Frontal cortex (tissue), 3 donors: ENCODE measurements at regions not wholly inside any gene's neighbourhood (a gene's known extent, or its start where the extent isn't known, plus 50 kb on each side); places are given as distances from the start of the nearest gene placed in this dataset.

Source experiments
- DNase-seq, 2 donors: peaks; one replicate each; pipeline ENCODE4 v3.0.0; 2012; ENCODE audit warnings: low spot score in 2 of 2
- FAIRE-seq: peaks from 2 replicates; lab custom pipeline; 2012; peaks lifted over from hg19 to GRCh38; lab: Jason Lieb, UNC
- donor health status: control.
- donor health status: control.
- donor health status: control.

- no peak for FAIRE-seq
- DNase-seq = no peak
Measured at GRCh38 chr11:130635937-130636630, 187.6 kb downstream of the ADAMTS15 start.

GRCh38 chr11:130636722-130637464 is 188.4 kb downstream of the ADAMTS15 start:
- no peak for DNase-seq
- FAIRE-seq = no peak

- no peak for DNase-seq
- FAIRE-seq = no peak
Measured at GRCh38 chr11:130637566-130637965, 189.1 kb downstream of the ADAMTS15 start.

GRCh38 chr11:130638033-130638432 is 189.6 kb downstream of the ADAMTS15 start:
- no peak for DNase-seq
- FAIRE-seq = no peak

GRCh38 chr11:130638624-130639023 is 190.2 kb downstream of the ADAMTS15 start:
- no peak for FAIRE-seq
- DNase-seq = no peak

GRCh38 chr11:130639369-130639768 is 190.9 kb downstream of the ADAMTS15 start:
- FAIRE-seq = no peak
- no peak for DNase-seq

GRCh38 chr11:130640526-130640925 is 192.1 kb downstream of the ADAMTS15 start:
- DNase-seq (no peak), FAIRE-seq (no peak)

- FAIRE-seq = no peak
- DNase-seq = no peak
Measured at GRCh38 chr11:130641876-130642275, 193.4 kb downstream of the ADAMTS15 start.

- FAIRE-seq = no peak
- no peak for DNase-seq
Measured at GRCh38 chr11:130642994-130643393, 194.5 kb downstream of the ADAMTS15 start.

- FAIRE-seq (no peak), DNase-seq (no peak)
Measured at GRCh38 chr11:130644187-130644586, 195.7 kb downstream of the ADAMTS15 start.

- DNase-seq (no peak), FAIRE-seq (no peak)
Measured at GRCh38 chr11:130645164-130645842, 196.9 kb downstream of the ADAMTS15 start.

GRCh38 chr11:130645843-130646197 is 197.4 kb downstream of the ADAMTS15 start:
- FAIRE-seq = no peak

GRCh38 chr11:130646881-130647280 is 198.4 kb downstream of the ADAMTS15 start:
- FAIRE-seq (no peak), DNase-seq (no peak)

More at GRCh38 chr11:130645843-130646197, 197.4 kb downstream of the ADAMTS15 start:
- DNase-seq = no peak

GRCh38 chr11:130647371-130647770 is 198.9 kb downstream of the ADAMTS15 start:
- FAIRE-seq (no peak), DNase-seq (no peak)

GRCh38 chr11:130649801-130650200 is 201.4 kb downstream of the ADAMTS15 start:
- DNase-seq (no peak), FAIRE-seq (no peak)

- DNase-seq (no peak), FAIRE-seq (no peak)
Measured at GRCh38 chr11:130650456-130651030, 202.1 kb downstream of the ADAMTS15 start.

GRCh38 chr11:130651066-130651855 is 202.8 kb downstream of the ADAMTS15 start:
- FAIRE-seq = no peak
- no peak for DNase-seq

GRCh38 chr11:130652671-130653335 is 204.4 kb downstream of the ADAMTS15 start:
- FAIRE-seq (no peak), DNase-seq (no peak)
